B cell (primary cell): ENCODE measurements at regions not wholly inside any gene's neighbourhood (a gene's known extent, or its start where the extent isn't known, plus 50 kb on each side); places are given as distances from the start of the nearest gene placed in this dataset.

Experiments
- CTCF ChIP-seq: fragments of 200-600 bp; IDR thresholded peaks from one replicate; pipeline ENCODE4 v1.8.0; 2022; ENCODE audit warnings: antibody characterized with exemption, mild to moderate bottlenecking
- EZH2 ChIP-seq: IDR thresholded peaks from 2 replicates; pipeline ENCODE4 v1.6.1; 2012; ENCODE audit warnings: borderline replicate concordance, low read depth, mild to moderate bottlenecking, moderate library complexity, low read length; ENCODE audit not compliant: insufficient read depth, poor library complexity, severe bottlenecking

GRCh38 chr11:45732343-45732742 is 66.9 kb upstream of the CHST1 start:
- no peak for TF ChIP-seq CTCF
- no peak for TF ChIP-seq EZH2
